ENCODE measurements at regions not wholly inside any gene's neighbourhood (a gene's known extent, or its start where the extent isn't known, plus 50 kb on each side); places are given as distances from the start of the nearest gene placed in this dataset.

DNA sequence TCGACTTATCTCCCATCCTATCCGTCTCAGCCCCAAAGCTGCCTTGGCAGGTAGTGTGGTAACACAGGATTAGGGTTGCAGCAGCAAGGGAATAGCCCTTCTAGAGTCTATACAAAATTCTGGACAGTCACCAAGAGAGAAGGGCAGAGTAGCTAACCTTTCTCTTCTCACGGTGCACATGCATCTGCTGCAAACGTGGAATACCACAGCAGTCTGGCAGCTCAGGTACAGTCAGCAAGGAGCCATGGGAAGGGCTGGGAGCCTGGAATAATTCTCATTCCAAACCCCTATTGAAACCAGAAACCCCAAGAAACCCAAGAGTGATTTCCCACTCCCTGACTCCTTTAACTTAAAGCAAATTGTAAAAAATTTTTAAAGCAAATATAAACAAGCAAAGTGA is 92.3 kb upstream of the THRB start:
- no peak overlapping the region for H3K4me3 ChIP-seq (ENCODE audit: control insufficient read depth in 2 of 3, extremely low read depth in 1 of 3, insufficient read depth in 2 of 3, low read depth in 1 of 3, low read length in 3 of 3)
- no peaks in the 10 kb centered on the region for H3K36me3 ChIP-seq (ENCODE audit: control insufficient read depth in 2 of 2, extremely low read depth in 1 of 2, insufficient read depth in 2 of 2, low read length in 2 of 2)
- no peak overlapping the region for H3K4me2 ChIP-seq (ENCODE audit: control insufficient read depth, extremely low read depth, insufficient read depth, low read depth, low read length)
- H4K20me1 ChIP-seq (ENCODE audit: control insufficient read depth, extremely low read depth, insufficient read depth, low read length) = no peaks in the 10 kb centered on the region
- H3K4me1 ChIP-seq (ENCODE audit: control insufficient read depth, extremely low read depth, insufficient read depth, low read length) = peaks cover 18% of the 10 kb centered on the region
- no peak overlapping the region for H3K9ac ChIP-seq (ENCODE audit: control insufficient read depth, extremely low read depth, insufficient read depth, low read length)
- no peak for FAIRE-seq
- no peaks in the 10 kb centered on the region for H3K79me2 ChIP-seq (ENCODE audit: control insufficient read depth, insufficient read depth, low read length)
- dilution Hi-C loops (cut with MboI; ENCODE audit: extremely low pct_ligation_motif_present, low sequenced_read_pairs) = no loop called here
- no peaks in the 10 kb centered on the region for H3K9me3 ChIP-seq (ENCODE audit: control insufficient read depth, low read depth, low read length)
- DNase-seq (ENCODE audit: low read depth, low spot score) = no peak
- no peak for TF ChIP-seq EZH2 (IDR thresholded peaks at IDR 0.05; ENCODE audit: low read length)
- TF ChIP-seq CTCF (optimal IDR thresholded peaks at IDR 0.05 in 1 of 3, IDR thresholded peaks at IDR 0.05 in 1 of 3, conservative IDR thresholded peaks at IDR 0.05 in 1 of 3; ENCODE audit: extremely low read depth in 1 of 3, insufficient read depth in 2 of 3, low read length in 3 of 3) = no peak
- no peak overlapping the region for H2AFZ ChIP-seq (ENCODE audit: control insufficient read depth, low read length)
- no peaks in the 10 kb centered on the region for H3K27me3 ChIP-seq (ENCODE audit: control insufficient read depth, extremely low read depth, insufficient read depth, low read length)
- H3K27ac ChIP-seq (ENCODE audit: control insufficient read depth, insufficient read depth, low read length) = no peak overlapping the region
- no peaks in the 10 kb centered on the region for H3K9me1 ChIP-seq (ENCODE audit: control insufficient read depth, extremely low read depth, insufficient read depth, low read length)

GRCh38 chr3:24588629-24589512 is 94.2 kb upstream of the THRB start:
- Histone ChIP-seq H3K4me1 (ENCODE audit: control insufficient read depth, extremely low read depth, insufficient read depth, low read length) (peaks cover 28% of the 10 kb centered on the region), H3K9me1 (ENCODE audit: control insufficient read depth, extremely low read depth, insufficient read depth, low read length) (no peaks in the 10 kb centered on the region), H3K9ac (ENCODE audit: control insufficient read depth, extremely low read depth, insufficient read depth, low read length) (no peak overlapping the region), H3K27ac (ENCODE audit: control insufficient read depth, insufficient read depth, low read length) (no peak overlapping the region), H3K4me3 (ENCODE audit: control insufficient read depth in 2 of 3, extremely low read depth in 1 of 3, insufficient read depth in 2 of 3, low read depth in 1 of 3, low read length in 3 of 3) (no peak overlapping the region), H3K4me2 (ENCODE audit: control insufficient read depth, extremely low read depth, insufficient read depth, low read depth, low read length) (no peak overlapping the region), H3K27me3 (ENCODE audit: control insufficient read depth, extremely low read depth, insufficient read depth, low read length) (no peaks in the 10 kb centered on the region), H3K9me3 (ENCODE audit: control insufficient read depth, low read depth, low read length) (no peaks in the 10 kb centered on the region), H4K20me1 (ENCODE audit: control insufficient read depth, extremely low read depth, insufficient read depth, low read length) (no peaks in the 10 kb centered on the region), H2AFZ (ENCODE audit: control insufficient read depth, low read length) (no peak overlapping the region), H3K79me2 (ENCODE audit: control insufficient read depth, insufficient read depth, low read length) (no peaks in the 10 kb centered on the region), H3K36me3 (ENCODE audit: control insufficient read depth in 2 of 2, extremely low read depth in 1 of 2, insufficient read depth in 2 of 2, low read length in 2 of 2) (no peaks in the 10 kb centered on the region)
- FAIRE-seq (no peak), DNase-seq (ENCODE audit: low read depth, low spot score) (no peak)
- dilution Hi-C loops (cut with MboI; ENCODE audit: extremely low pct_ligation_motif_present, low sequenced_read_pairs) = no loop called here
- TF ChIP-seq EZH2 (IDR thresholded peaks at IDR 0.05; ENCODE audit: low read length) = no peak
- TF ChIP-seq CTCF (optimal IDR thresholded peaks at IDR 0.05 in 1 of 3, IDR thresholded peaks at IDR 0.05 in 1 of 3, conservative IDR thresholded peaks at IDR 0.05 in 1 of 3; ENCODE audit: extremely low read depth in 1 of 3, insufficient read depth in 2 of 3, low read length in 3 of 3) = no peak
